ENCODE measurements at regions not wholly inside any gene's neighbourhood (a gene's known extent, or its start where the extent isn't known, plus 50 kb on each side); places are given as distances from the start of the nearest gene placed in this dataset.

- FAIRE-seq, result no peak
- ChIA-PET SMC1A (ENCODE audit: uncharacterized antibody, unreplicated experiment) (no interaction called here), POLR2A (no interaction called here), CTCF (no interaction called here), RAD21 (ENCODE audit: unreplicated experiment) (no interaction called here)
- H4K20me1 ChIP-seq (ENCODE audit: control insufficient read depth, insufficient read depth), result no peaks in the 10 kb centered on the region
- TF ChIP-seq MYB (IDR thresholded peaks at IDR 0.05; ENCODE audit: borderline replicate concordance, low read depth, low read length) (no peak), NKRF (conservative IDR thresholded peaks at IDR 0.05) (no peak), KLF5 (IDR thresholded peaks at IDR 0.05; ENCODE audit: partially characterized antibody) (no peak), ZNF622 (IDR thresholded peaks at IDR 0.05) (no peak), SREBF1 (IDR thresholded peaks at IDR 0.05; ENCODE audit: low read length) (no peak), WRNIP1 (IDR thresholded peaks at IDR 0.05; ENCODE audit: borderline replicate concordance, low read depth, low read length) (no peak), POU2F2 (IDR thresholded peaks at IDR 0.05; ENCODE audit: borderline replicate concordance, low read depth, low read length) (no peak)
- no peak overlapping the region for H3K4me3 ChIP-seq
- H3K79me2 ChIP-seq (ENCODE audit: control insufficient read depth, insufficient read depth, low read length), result no peaks in the 10 kb centered on the region
- no TSS peak for BruUV-seq (replicated peaks)
- no peaks in the 10 kb centered on the region; a peak in 1 of 4 replicates for H3K27me3 ChIP-seq (replicated peaks in 1 of 2; ENCODE audit: control insufficient read depth in 2 of 2, insufficient read depth in 2 of 2, low read length in 1 of 2)
- no peaks in the 10 kb centered on the region for H3K9me3 ChIP-seq (replicated peaks; ENCODE audit: control insufficient read depth, insufficient read depth, low read length)
- H3K36me3 ChIP-seq (ENCODE audit: control insufficient read depth in 2 of 2, insufficient read depth in 2 of 2, low read length in 1 of 2), result no peaks in the 10 kb centered on the region
- no peaks in the 10 kb centered on the region for H3K4me1 ChIP-seq (ENCODE audit: control insufficient read depth, insufficient read depth, low read length)
- no peak overlapping the region for H3K27ac ChIP-seq (ENCODE audit: control insufficient read depth, insufficient read depth)
- H3K4me2 ChIP-seq (ENCODE audit: control insufficient read depth, insufficient read depth), result no peak overlapping the region
- DNase-seq (ENCODE audit: low read depth, low spot score), result no peak
- intact Hi-C loops (cut with micrococcal nuclease; ENCODE audit: unreplicated experiment), result no loop called here
- in situ Hi-C loops (cut with MboI), result no loop called here
- no peak for ATAC-seq
- no peak overlapping the region for H2AFZ ChIP-seq (ENCODE audit: control insufficient read depth, low read depth, low read length)
- 0% methylated on average over 3 of the region's 3 CpGs for WGBS (ENCODE audit: insufficient coverage, insufficient replicate concordance, low lambda C conversion rate, missing lambda C conversion rate)
- no peak overlapping the region for H3K9ac ChIP-seq (ENCODE audit: control insufficient read depth, insufficient read depth, low read length)
Measured at GRCh38 chr1:62386351-62387121, 50.3 kb upstream of the USP1 start.
